DOHH2 (cell line): ENCODE measurements at regions not wholly inside any gene's neighbourhood (a gene's known extent, or its start where the extent isn't known, plus 50 kb on each side); places are given as distances from the start of the nearest gene placed in this dataset.

ENCODE experiments used
- H3F3A ChIP-seq: fragments of 200-600 bp; sonication (generic), shearing (Covaris generic); 2 replicates; pipeline ENCODE4 v1.6.0; 2016; ENCODE audit warnings: antibody characterized with exemption, mild to moderate bottlenecking; ENCODE audit not compliant: control insufficient read depth, insufficient read depth
- H3K27ac ChIP-seq: fragments of 200-600 bp; sonication (generic); 2 replicates; pipeline ENCODE4 v1.5.1; 2014; ENCODE audit warnings: low read depth, mild to moderate bottlenecking, low read length, moderate library complexity
- H3K27me3 ChIP-seq: fragments of 200-600 bp; sonication (generic); 2 replicates; pipeline ENCODE4 v1.6.1; 2014; ENCODE audit warnings: mild to moderate bottlenecking, low read length, mixed read lengths; ENCODE audit not compliant: control insufficient read depth
- H3K36me3 ChIP-seq: fragments of 200-600 bp; sonication (generic); 2 replicates; pipeline ENCODE4 v1.6.1; 2014; ENCODE audit warnings: mild to moderate bottlenecking, low read length, moderate library complexity, mixed read lengths; ENCODE audit not compliant: control insufficient read depth
- H3K4me1 ChIP-seq: fragments of 200-600 bp; sonication (generic); 2 replicates; pipeline ENCODE4 v1.6.1; 2014; ENCODE audit warnings: mild to moderate bottlenecking, low read length, mixed read lengths; ENCODE audit not compliant: control insufficient read depth
- H3K4me2 ChIP-seq: fragments of 200-600 bp; sonication (generic); 2 replicates; pipeline ENCODE4 v1.6.0; 2014; ENCODE audit warnings: mild to moderate bottlenecking, low read length, moderate library complexity
- H3K4me3 ChIP-seq: fragments of 200-600 bp; sonication (generic); 2 replicates; pipeline ENCODE4 v1.5.1; 2014; ENCODE audit warnings: mild to moderate bottlenecking, low read length, mixed read lengths
- H3K79me2 ChIP-seq: fragments of 200-600 bp; sonication (generic); 2 replicates; pipeline ENCODE4 v1.6.1; 2014; ENCODE audit warnings: mild to moderate bottlenecking, low read length, mixed read lengths; ENCODE audit not compliant: control insufficient read depth
- H3K9me2 ChIP-seq: fragments of 200-600 bp; sonication (generic); replicated peaks from 2 replicates; pipeline ENCODE4 v1.6.1; 2014; ENCODE audit warnings: mild to moderate bottlenecking, low read length, mixed read lengths; ENCODE audit not compliant: control insufficient read depth
- H3K9me3 ChIP-seq: fragments of 200-600 bp; sonication (generic); 2 replicates; pipeline ENCODE4 v1.6.1; 2014; ENCODE audit warnings: antibody characterized with exemption, low read length, mixed read lengths; ENCODE audit not compliant: control insufficient read depth, insufficient read depth
- H4K20me1 ChIP-seq: fragments of 200-600 bp; sonication (generic); 2 replicates; pipeline ENCODE4 v1.6.0; 2014; ENCODE audit warnings: low read depth, mild to moderate bottlenecking, antibody characterized with exemption, low read length, moderate library complexity; ENCODE audit not compliant: control insufficient read depth, insufficient read depth
- CTCF ChIP-seq: fragments of 200-600 bp; sonication (generic); IDR thresholded peaks from one replicate; pipeline ENCODE4 v1.5.1; 2014; ENCODE audit warnings: antibody characterized with exemption, mild to moderate bottlenecking, low read depth, low read length; ENCODE audit not compliant: poor library complexity, severe bottlenecking
- EZH2phosphoT487 ChIP-seq: fragments of 200-600 bp; sonication (generic); IDR thresholded peaks from 2 replicates; pipeline ENCODE4 v1.6.1; 2017; ENCODE audit warnings: borderline replicate concordance, mild to moderate bottlenecking, antibody characterized with exemption, low read length, moderate library complexity, mixed read lengths

- Histone ChIP-seq H3K27me3 (no peaks in the 10 kb centered on the region), H3K79me2 (no peaks in the 10 kb centered on the region), H4K20me1 (no peaks in the 10 kb centered on the region), H3F3A (no peaks in the 10 kb centered on the region), H3K9me3 (no peaks in the 10 kb centered on the region), H3K4me2 (no peak overlapping the region), H3K36me3 (no peaks in the 10 kb centered on the region), H3K4me1 (no peaks in the 10 kb centered on the region), H3K4me3 (no peak overlapping the region), H3K27ac (no peak overlapping the region), H3K9me2 (no peaks in the 10 kb centered on the region)
- no peak for TF ChIP-seq EZH2phosphoT487
- TF ChIP-seq CTCF, result no peak
Observed at GRCh38 chr3:130800829-130801228, 54.2 kb upstream of the PIK3R4 start.

GRCh38 chr3:130801473-130801872, 54.8 kb upstream of the PIK3R4 start:
- H3K4me1 ChIP-seq, result no peaks in the 10 kb centered on the region
- no peaks in the 10 kb centered on the region for H3K79me2 ChIP-seq
- TF ChIP-seq CTCF (no peak), EZH2phosphoT487 (no peak)
- H3K27me3 ChIP-seq, result no peaks in the 10 kb centered on the region
- H3K4me3 ChIP-seq, result no peak overlapping the region
- no peak overlapping the region for H3K4me2 ChIP-seq
- no peaks in the 10 kb centered on the region for H3K9me3 ChIP-seq
- H4K20me1 ChIP-seq, result no peaks in the 10 kb centered on the region
- no peaks in the 10 kb centered on the region for H3K36me3 ChIP-seq
- H3K9me2 ChIP-seq, result no peaks in the 10 kb centered on the region
- H3F3A ChIP-seq, result no peaks in the 10 kb centered on the region
- H3K27ac ChIP-seq, result no peak overlapping the region

GRCh38 chr3:130811557-130811956, 64.9 kb upstream of the PIK3R4 start:
- Histone ChIP-seq H3K4me3 (no peak overlapping the region), H3K9me3 (no peaks in the 10 kb centered on the region), H3K36me3 (no peaks in the 10 kb centered on the region), H3K27me3 (no peaks in the 10 kb centered on the region), H3K79me2 (no peaks in the 10 kb centered on the region), H3F3A (no peaks in the 10 kb centered on the region), H3K4me1 (no peaks in the 10 kb centered on the region), H3K9me2 (no peaks in the 10 kb centered on the region), H3K4me2 (no peak overlapping the region), H3K27ac (no peak overlapping the region), H4K20me1 (no peaks in the 10 kb centered on the region)
- no peak for TF ChIP-seq CTCF
